Memory B cell (primary cell): ENCODE measurements at regions not wholly inside any gene's neighbourhood (a gene's known extent, or its start where the extent isn't known, plus 50 kb on each side); places are given as distances from the start of the nearest gene placed in this dataset.
"Not testable (repeated sequence)": the region's sequence is repeated elsewhere in the genome, so short reads cannot be mapped to it uniquely, and the experiment has no call there.

Experiments used
- ATAC-seq: fragments of 150-1000 bp; cut with Tn5 transposase; 2 replicates; pipeline ENCODE4 v1.10.0; 2021; ENCODE audit warnings: low read depth, mild to moderate bottlenecking, moderate library complexity
- DNase-seq, 2 donors: peaks; one replicate each; pipeline ENCODE4 v3.0.0; 2022; ENCODE audit warnings: low spot score in 2 of 2
- H3K27ac Mint-ChIP-seq: one replicate; pipeline ENCODE4 v1.8.0; 2022; ENCODE audit warnings: mild to moderate bottlenecking, moderate library complexity, mixed read lengths
- H3K27me3 Mint-ChIP-seq: one replicate; pipeline ENCODE4 v1.8.0; 2022; ENCODE audit warnings: mixed read lengths
- H3K36me3 Mint-ChIP-seq: one replicate; pipeline ENCODE4 v1.8.0; 2022; ENCODE audit warnings: mild to moderate bottlenecking, mixed read lengths
- H3K4me1 Mint-ChIP-seq: one replicate; pipeline ENCODE4 v1.8.0; 2022; ENCODE audit warnings: mixed read lengths
- H3K4me3 Mint-ChIP-seq: one replicate; pipeline ENCODE4 v1.8.0; 2022; ENCODE audit warnings: mild to moderate bottlenecking, moderate library complexity, mixed read lengths
- H3K9me3 Mint-ChIP-seq: one replicate; pipeline ENCODE4 v1.8.0; 2022; ENCODE audit warnings: mixed read lengths

DNA sequence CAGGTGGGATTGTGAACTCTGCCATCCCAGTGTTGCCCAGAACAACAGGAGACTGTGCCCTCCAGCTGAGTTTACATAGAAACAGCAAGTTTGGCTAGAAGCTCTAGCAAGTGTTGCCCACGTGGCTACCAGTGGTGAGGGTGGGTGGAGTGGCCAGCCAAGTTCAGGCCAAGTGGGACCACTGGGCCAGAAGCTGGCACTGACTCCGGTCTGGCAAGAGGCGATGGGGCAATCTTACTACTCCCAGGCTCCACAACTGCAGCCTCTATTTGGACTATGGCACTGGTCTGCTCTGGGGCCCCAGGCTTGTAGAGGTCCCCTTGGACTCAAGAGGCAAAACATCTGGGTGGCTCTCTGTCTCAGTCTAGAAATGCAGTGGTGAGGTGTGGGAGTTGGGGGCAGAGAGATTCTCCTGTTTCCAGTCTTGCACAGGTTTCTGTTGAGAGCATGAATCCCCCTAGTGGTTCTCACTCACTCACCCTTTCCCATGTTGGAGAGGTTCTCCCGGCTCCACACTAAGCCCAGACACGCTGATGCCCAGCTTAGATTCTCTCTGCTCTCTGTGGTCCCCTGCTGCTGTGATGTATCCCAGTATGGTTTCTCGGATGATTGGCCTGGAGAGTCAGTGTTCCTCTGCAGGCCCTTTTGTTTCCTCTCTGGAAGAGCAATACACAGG, 615.3 kb downstream of the PDHA2 start:
- Mint-ChIP-seq H3K4me3 (no peak overlapping the region), H3K27me3 (no peaks in the 10 kb centered on the region), H3K9me3 (peaks cover 2% of the 10 kb centered on the region), H3K27ac (no peak overlapping the region), H3K4me1 (no peaks in the 10 kb centered on the region), H3K36me3 (no peaks in the 10 kb centered on the region)
- ATAC-seq, result no peak
- DNase-seq, result no peak

DNA sequence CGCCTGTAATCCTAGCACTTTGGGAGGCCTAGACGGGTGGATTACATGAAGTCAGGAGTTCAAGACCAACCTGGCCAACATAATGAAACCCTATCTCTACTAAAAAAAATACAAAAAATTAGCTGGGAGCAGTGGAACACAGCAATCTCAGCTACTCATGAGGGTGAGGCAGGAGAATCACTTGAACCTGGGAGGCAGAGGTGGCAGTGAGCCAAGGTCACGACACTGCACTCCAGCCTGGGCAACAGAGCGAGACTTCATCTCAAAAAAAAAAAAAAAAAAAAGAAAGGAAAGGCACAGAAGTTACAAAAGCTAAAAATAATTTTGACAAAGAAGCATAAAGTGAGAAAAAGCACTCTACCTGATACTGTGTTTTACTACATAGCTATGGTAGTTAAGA, 618.1 kb downstream of the PDHA2 start:
- not testable (repeated sequence) for DNase-seq, H3K36me3 Mint-ChIP-seq, H3K27me3 Mint-ChIP-seq, H3K27ac Mint-ChIP-seq, ATAC-seq, H3K4me1 Mint-ChIP-seq, H3K4me3 Mint-ChIP-seq, H3K9me3 Mint-ChIP-seq

DNA sequence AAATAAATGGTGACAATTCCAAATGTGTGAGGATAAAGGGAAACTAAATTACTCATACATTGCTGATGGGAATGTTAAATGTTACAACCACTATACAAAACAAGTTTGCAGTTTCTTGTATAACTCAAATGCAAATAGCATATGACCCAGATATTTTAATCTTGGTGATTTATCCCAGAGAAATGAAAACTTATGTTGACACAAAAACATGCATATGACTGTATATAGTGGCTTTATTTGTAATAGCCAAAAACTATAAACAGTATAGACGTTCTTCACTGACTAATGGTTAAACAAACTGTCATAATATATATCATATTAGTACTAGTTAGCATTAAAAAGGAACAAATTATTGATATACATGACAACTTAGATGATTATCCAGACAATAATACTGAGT, 619.2 kb downstream of the PDHA2 start:
- Mint-ChIP-seq H3K9me3 (peaks cover 12% of the 10 kb centered on the region), H3K27me3 (no peaks in the 10 kb centered on the region), H3K36me3 (no peaks in the 10 kb centered on the region), H3K27ac (no peak overlapping the region), H3K4me3 (no peak overlapping the region), H3K4me1 (no peaks in the 10 kb centered on the region)
- ATAC-seq (no peak), DNase-seq (no peak)

DNA sequence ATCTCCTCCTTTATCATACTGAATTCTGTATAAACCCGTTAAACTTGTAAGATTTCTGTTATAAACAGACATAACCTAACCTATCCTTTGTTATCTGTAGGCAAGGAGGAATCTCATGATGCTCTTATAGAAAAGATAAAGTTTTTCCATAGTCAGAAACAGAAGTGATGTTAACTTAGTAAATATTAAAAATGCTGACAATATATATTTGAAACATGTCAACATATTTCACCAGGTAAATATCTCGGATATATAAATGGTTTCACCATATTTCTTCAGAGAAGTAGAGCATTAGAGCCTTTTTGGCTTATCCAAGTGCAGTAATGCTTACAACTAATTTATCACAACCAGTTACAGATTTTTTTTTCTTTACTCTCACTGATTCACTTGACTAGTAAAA, 625.9 kb downstream of the PDHA2 start:
- H3K27ac Mint-ChIP-seq, result no peak overlapping the region
- H3K4me1 Mint-ChIP-seq, result no peaks in the 10 kb centered on the region
- no peak overlapping the region for H3K4me3 Mint-ChIP-seq
- no peaks in the 10 kb centered on the region for H3K27me3 Mint-ChIP-seq
- peaks cover 9% of the 10 kb centered on the region for H3K9me3 Mint-ChIP-seq
- no peaks in the 10 kb centered on the region for H3K36me3 Mint-ChIP-seq
- ATAC-seq (no peak), DNase-seq (no peak)

DNA sequence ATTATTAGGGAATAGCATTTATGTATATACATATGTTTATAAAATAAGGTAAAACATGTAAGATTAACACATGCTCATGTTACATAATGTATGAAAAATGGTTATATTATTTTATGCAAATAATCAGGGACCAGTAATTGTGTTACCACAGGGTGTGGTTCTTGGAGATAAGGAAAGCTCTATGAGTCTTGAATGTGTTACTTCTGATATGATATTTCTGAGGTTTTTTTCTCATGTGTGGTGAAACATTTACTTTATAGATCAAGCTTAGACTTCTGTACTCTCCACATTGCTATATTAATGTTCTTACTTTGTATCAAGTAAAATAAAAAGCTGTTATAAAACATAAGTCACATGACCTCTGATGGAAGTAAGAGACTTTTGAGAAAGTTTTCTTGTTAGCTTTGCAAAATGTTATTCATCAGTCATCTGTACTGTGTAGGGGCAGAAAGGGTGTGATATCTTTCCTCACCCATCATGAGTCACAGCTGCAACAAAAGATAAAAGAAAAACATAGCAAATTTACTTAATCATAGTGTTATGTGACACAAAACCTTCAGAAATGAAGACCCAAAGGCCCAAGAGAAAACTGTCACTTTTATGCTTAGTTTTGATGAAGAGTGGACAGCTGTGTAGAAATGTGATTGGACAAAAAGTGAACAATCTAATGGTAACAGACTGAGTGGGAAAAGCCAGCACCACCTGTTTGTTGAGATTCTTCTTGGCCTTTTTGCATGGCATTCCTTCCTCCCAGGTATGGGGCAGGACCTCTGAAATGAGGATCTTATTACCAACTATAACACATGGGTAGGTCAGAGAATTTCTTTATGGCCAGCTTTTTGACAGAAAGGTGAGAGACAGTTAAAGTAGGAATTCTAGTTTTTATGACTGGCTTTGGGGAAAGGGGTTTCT, 632.3 kb downstream of the PDHA2 start:
- H3K27ac Mint-ChIP-seq, result no peak overlapping the region
- no peaks in the 10 kb centered on the region for H3K4me1 Mint-ChIP-seq
- no peak overlapping the region for H3K4me3 Mint-ChIP-seq
- DNase-seq (no peak), ATAC-seq (no peak)
- H3K36me3 Mint-ChIP-seq, result no peaks in the 10 kb centered on the region
- H3K9me3 Mint-ChIP-seq, result peaks cover 1% of the 10 kb centered on the region
- no peaks in the 10 kb centered on the region for H3K27me3 Mint-ChIP-seq

DNA sequence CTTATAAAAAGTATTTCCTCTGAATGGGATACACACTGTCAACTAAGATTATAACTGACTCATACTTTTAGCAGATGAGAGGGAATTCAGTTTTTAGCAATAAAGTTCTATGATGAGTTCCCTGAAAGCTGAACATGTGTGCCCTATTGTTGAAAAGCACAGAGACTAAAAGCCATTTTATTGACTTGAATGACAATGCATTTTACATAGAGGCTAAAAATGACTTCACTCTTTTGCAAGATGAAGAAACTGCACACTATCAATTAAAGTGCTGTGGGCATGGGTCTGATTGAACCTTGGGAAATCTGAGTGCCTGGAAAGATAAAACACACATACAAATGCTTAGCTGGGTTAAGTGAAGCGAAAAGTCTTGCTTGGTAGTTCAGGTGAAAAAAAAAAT, 633.4 kb downstream of the PDHA2 start:
- DNase-seq (no peak), ATAC-seq (no peak)
- Mint-ChIP-seq H3K4me3 (no peak overlapping the region), H3K27ac (no peak overlapping the region), H3K36me3 (no peaks in the 10 kb centered on the region), H3K27me3 (no peaks in the 10 kb centered on the region), H3K4me1 (no peaks in the 10 kb centered on the region), H3K9me3 (peaks cover 1% of the 10 kb centered on the region)

DNA sequence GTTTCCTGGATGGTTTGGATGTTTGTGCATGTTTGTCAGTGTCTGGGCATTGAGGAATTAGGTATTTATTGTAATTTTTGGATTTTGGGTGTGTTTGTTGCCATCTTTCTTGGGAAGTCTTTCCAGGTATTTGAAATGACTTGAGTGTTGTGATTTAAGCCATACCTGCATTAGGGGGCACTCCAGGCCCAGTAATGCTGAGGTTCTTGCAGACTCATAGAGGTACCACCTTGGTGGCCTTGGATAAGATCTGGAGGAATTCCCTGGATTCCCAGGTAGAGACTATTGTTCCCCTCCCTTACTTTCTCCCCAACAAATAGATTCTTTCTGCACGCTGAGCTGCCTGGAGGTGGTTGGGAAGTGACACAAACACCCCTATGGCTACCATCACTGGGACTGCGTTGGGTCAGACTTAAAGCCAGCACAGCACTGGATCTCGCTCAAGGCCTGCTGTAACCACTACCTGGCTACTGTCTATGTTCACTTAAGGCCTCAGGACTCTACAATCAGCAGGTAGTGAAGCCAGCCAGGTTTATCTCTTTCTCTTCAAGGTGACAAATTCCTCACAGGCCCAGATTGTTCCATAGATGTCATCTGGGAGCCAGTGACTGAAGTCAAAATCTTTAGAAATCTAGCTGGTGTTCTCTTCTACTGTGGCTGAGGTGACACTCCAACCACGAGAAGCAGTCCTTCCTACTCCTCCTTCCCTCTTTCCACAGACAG, 643.6 kb downstream of the PDHA2 start:
- Mint-ChIP-seq H3K27ac (no peak overlapping the region), H3K4me3 (no peak overlapping the region), H3K36me3 (no peaks in the 10 kb centered on the region), H3K27me3 (no peaks in the 10 kb centered on the region), H3K4me1 (no peaks in the 10 kb centered on the region), H3K9me3 (peaks cover 7% of the 10 kb centered on the region)
- DNase-seq (no peak), ATAC-seq (no peak)

DNA sequence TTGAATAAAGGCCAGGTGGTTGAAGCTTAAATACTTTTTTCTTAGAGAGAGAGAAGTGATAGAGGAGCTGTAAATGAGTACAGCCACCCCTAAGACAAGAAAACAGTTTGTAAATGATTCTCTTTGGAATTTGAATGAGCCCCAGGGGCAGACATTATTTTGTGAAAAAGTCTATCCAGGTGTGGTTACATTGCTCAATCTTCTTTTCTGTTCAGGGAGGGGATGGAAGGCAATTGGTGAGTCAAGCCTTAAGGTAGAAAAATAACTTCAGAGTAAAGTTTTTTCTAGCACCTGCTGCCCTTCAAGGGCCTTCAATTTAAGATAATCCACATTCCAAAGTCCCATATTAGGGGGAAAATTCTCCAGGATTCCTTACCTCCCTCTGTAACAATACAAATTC, 646.7 kb downstream of the PDHA2 start:
- ATAC-seq (no peak), DNase-seq (no peak)
- H3K27me3 Mint-ChIP-seq, result no peaks in the 10 kb centered on the region
- H3K4me3 Mint-ChIP-seq, result no peak overlapping the region
- peaks cover 7% of the 10 kb centered on the region for H3K9me3 Mint-ChIP-seq
- no peaks in the 10 kb centered on the region for H3K36me3 Mint-ChIP-seq
- H3K27ac Mint-ChIP-seq, result no peak overlapping the region
- H3K4me1 Mint-ChIP-seq, result no peaks in the 10 kb centered on the region

DNA sequence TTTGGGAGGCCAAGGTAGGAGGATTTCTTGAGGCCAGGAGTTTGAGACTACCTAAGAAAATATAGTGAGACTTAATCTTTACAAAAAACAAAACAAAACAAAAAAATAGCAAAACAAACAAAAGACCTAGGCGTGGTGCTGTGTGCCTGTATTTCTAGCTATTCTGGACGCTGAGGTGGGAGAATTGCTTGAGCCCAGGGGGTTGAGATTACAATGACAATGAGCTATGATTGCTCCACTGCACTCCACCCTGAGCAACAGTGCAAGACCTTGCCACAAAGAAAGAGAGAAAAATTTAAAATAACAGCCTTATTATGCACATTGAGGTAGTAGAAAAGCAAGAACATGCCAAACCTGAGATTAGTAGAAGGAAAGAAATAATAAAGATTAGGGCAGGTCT, 657.7 kb downstream of the PDHA2 start:
- DNase-seq (no peak), ATAC-seq (no peak)
- no peaks in the 10 kb centered on the region for H3K27me3 Mint-ChIP-seq
- H3K36me3 Mint-ChIP-seq, result no peaks in the 10 kb centered on the region
- peaks cover 5% of the 10 kb centered on the region for H3K9me3 Mint-ChIP-seq
- H3K4me3 Mint-ChIP-seq, result no peak overlapping the region
- H3K27ac Mint-ChIP-seq, result no peak overlapping the region
- H3K4me1 Mint-ChIP-seq, result no peaks in the 10 kb centered on the region

DNA sequence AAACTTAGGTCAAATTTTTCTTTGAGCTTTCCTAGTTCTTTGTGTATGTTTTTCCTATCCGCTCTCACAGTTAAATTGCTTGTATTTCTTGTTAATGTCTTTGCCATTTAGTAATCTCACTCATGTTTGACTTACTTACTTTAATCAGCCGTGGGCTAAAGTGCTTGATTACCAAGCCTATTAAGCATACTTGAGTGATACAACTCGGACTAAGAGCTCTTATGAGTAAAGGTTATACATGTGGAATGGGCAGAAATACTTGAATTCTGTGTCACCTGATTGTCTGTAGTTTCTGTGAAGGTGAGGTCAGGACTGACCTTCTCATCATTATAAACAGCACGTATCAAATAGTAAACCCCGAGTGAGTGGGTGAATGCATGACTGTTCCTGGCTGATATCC, 664.5 kb downstream of the PDHA2 start:
- H3K27ac Mint-ChIP-seq, result no peak overlapping the region
- no peak overlapping the region for H3K4me3 Mint-ChIP-seq
- DNase-seq (no peak), ATAC-seq (no peak)
- peaks cover 3% of the 10 kb centered on the region for H3K9me3 Mint-ChIP-seq
- no peaks in the 10 kb centered on the region for H3K4me1 Mint-ChIP-seq
- no peaks in the 10 kb centered on the region for H3K36me3 Mint-ChIP-seq
- H3K27me3 Mint-ChIP-seq, result no peaks in the 10 kb centered on the region

DNA sequence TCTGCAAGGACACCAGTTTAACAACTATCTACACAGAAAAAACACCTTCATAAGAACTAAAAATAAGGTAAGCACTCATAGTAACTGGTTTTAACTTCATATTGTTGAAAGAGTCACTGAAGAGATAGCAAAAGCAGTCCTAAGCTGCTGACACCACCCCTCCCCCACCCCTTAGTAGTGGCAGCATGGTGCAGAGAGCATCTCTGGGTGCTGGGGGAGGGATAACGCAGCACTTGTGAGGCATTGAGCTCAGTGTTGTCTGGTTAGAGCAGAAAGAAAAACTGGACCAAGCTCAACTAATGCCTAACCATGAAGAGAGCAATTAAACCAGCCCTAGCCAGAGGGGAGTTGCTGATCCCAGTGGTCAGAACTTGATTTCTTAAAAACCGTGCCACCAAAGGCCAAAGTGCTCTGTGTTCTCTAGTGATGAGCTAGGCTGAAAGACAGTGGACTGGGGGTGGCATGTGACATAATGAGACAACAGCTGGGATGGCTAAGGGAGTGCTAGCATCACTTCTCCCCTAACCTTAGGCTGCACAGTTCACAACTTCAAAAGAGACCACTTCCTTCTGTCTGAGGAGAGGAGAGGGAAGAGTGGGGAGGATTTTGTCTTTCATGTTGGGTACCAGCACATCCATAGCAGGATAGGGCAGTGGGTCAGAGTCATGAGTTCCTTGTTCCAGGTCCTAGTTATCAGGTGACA, 669.3 kb downstream of the PDHA2 start:
- Mint-ChIP-seq H3K4me3 (no peak overlapping the region), H3K4me1 (no peaks in the 10 kb centered on the region), H3K27me3 (no peaks in the 10 kb centered on the region), H3K9me3 (peaks cover 3% of the 10 kb centered on the region), H3K27ac (no peak overlapping the region), H3K36me3 (no peaks in the 10 kb centered on the region)
- no peak for DNase-seq
- no peak for ATAC-seq

DNA sequence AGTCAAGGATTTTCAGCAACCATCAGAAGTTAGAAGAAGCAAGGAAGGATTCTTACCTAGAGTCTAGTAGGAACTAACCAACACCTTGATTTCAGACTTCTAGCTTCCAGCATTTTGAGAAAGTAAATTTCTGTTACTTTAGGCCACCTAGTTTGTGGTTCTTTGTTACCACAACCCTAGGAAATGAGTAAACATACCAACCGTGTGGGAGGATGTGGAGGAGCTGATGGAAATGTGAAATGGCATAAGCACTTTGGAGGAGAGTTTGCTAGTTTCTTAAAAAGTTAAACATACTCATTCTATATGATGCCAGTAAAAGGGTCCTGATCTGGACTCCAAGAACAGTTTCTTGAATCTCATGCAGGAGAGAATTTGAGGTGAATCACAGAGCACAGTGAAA, 679.4 kb downstream of the PDHA2 start:
- no peaks in the 10 kb centered on the region for H3K27me3 Mint-ChIP-seq
- no peak overlapping the region for H3K27ac Mint-ChIP-seq
- H3K4me3 Mint-ChIP-seq, result no peak overlapping the region
- H3K4me1 Mint-ChIP-seq, result no peaks in the 10 kb centered on the region
- DNase-seq (no peak), ATAC-seq (no peak)
- no peaks in the 10 kb centered on the region for H3K36me3 Mint-ChIP-seq
- peaks cover 6% of the 10 kb centered on the region for H3K9me3 Mint-ChIP-seq

DNA sequence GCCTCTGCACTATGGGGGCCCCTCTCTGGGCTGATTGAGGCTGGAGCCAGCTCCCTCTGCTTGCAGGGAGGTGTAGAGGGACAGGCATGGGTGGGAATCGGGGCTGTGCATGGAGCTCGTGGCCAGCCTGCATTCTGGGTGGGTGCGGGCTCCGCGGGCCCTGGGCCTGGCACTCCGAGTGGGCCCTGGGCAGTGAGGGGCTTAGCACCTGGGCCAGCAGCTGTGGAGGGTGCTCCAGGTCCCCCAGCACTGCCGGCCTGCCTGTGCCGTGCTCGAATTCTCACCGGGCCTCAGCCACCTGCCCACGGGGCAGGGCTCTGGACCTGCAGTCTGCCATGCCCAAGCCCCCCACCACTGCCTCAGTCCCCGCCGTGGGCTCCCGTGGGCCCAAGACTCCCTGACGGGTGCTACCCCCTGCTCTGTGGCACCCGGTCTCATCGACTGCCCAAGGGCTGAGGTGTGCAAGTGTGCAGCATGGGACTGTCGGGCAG, 681.2 kb downstream of the PDHA2 start:
- Mint-ChIP-seq H3K36me3 (no peaks in the 10 kb centered on the region), H3K4me1 (no peaks in the 10 kb centered on the region), H3K9me3 (peaks cover 6% of the 10 kb centered on the region), H3K27ac (no peak overlapping the region), H3K4me3 (no peak overlapping the region), H3K27me3 (no peaks in the 10 kb centered on the region)
- ATAC-seq (no peak), DNase-seq (no peak)

DNA sequence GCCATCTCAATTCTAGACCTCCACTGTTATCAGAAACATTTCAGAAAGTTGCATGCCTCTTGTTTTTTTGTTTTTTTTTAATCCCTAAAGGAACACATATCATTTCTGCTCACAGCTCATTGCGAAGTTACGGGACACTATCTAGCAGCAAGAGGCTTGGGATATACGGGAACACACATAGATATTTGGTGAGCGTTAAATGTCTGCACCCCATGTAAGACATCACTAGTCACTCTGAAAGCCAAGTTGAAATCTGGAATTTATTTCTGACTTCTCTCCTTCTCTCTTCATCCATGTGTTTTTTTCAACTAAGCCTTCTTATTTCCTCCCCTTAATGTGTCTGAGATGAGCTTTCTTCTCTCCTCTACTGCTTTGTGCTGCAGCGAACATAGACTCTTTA, 683.7 kb downstream of the PDHA2 start:
- Mint-ChIP-seq H3K4me3 (no peak overlapping the region), H3K36me3 (no peaks in the 10 kb centered on the region), H3K27ac (no peak overlapping the region), H3K27me3 (no peaks in the 10 kb centered on the region), H3K9me3 (peaks cover 6% of the 10 kb centered on the region), H3K4me1 (no peaks in the 10 kb centered on the region)
- ATAC-seq, result no peak
- no peak for DNase-seq
